ENCODE measurements at regions not wholly inside any gene's neighbourhood (a gene's known extent, or its start where the extent isn't known, plus 50 kb on each side); places are given as distances from the start of the nearest gene placed in this dataset.

- TF ChIP-seq, protein P1, sequence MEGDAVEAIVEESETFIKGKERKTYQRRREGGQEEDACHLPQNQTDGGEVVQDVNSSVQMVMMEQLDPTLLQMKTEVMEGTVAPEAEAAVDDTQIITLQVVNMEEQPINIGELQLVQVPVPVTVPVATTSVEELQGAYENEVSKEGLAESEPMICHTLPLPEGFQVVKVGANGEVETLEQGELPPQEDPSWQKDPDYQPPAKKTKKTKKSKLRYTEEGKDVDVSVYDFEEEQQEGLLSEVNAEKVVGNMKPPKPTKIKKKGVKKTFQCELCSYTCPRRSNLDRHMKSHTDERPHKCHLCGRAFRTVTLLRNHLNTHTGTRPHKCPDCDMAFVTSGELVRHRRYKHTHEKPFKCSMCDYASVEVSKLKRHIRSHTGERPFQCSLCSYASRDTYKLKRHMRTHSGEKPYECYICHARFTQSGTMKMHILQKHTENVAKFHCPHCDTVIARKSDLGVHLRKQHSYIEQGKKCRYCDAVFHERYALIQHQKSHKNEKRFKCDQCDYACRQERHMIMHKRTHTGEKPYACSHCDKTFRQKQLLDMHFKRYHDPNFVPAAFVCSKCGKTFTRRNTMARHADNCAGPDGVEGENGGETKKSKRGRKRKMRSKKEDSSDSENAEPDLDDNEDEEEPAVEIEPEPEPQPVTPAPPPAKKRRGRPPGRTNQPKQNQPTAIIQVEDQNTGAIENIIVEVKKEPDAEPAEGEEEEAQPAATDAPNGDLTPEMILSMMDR (IDR thresholded peaks at IDR 0.05), result no peak
- no peak for TF ChIP-seq REST (IDR thresholded peaks at IDR 0.05; ENCODE audit: insufficient read depth in 1 of 2, low read depth in 2 of 2, low read length in 1 of 2)
- no peak for TF ChIP-seq POLR2AphosphoS5 (IDR thresholded peaks at IDR 0.05; ENCODE audit: low read depth, low read length)
- no peak for TF ChIP-seq SIN3A (IDR thresholded peaks at IDR 0.05; ENCODE audit: borderline replicate concordance, insufficient read depth, low read depth, low read length)
- TF ChIP-seq TCF7L2 (IDR thresholded peaks at IDR 0.05; ENCODE audit: low read depth, low read length), result no peak
Measured at GRCh38 chr7:156423876-156424275, 216.7 kb upstream of the RNF32 start.

Measured in Panc1 (cell line).